DMS79 (cell line): ENCODE measurements at regions not wholly inside any gene's neighbourhood (a gene's known extent, or its start where the extent isn't known, plus 50 kb on each side); places are given as distances from the start of the nearest gene placed in this dataset.
"Not testable (repeated sequence)": the region's sequence is repeated elsewhere in the genome, so short reads cannot be mapped to it uniquely, and the experiment has no call there.

ENCODE experiments used
- DNase-seq: peaks from one replicate; lab custom pipeline; 2025; lab: John Stamatoyannopoulos, UW

GRCh38 chr4:174069848-174070330 is 213.6 kb downstream of the FBXO8 start:
- DNase-seq: no peak

GRCh38 chr4:174066611-174067205 is 216.8 kb downstream of the FBXO8 start:
- DNase-seq: no peak

GRCh38 chr4:174062831-174063230 is 220.6 kb downstream of the FBXO8 start:
- DNase-seq: no peak

- no peak for DNase-seq
These were observed 222.4 kb downstream of the FBXO8 start for GRCh38 chr4:174061026-174061425.

GRCh38 chr4:174058846-174059245 is 224.6 kb downstream of the FBXO8 start:
- no peak for DNase-seq

- no peak for DNase-seq
These were observed 226.5 kb downstream of the FBXO8 start for GRCh38 chr4:174056959-174057358.

- DNase-seq: no peak
These were observed 228.1 kb downstream of the FBXO8 start for GRCh38 chr4:174055344-174055743.

- no peak for DNase-seq
These were observed 229.6 kb downstream of the FBXO8 start for GRCh38 chr4:174053895-174054294.

- DNase-seq: no peak
These were observed 236.1 kb downstream of the FBXO8 start for GRCh38 chr4:174047363-174047762.

GRCh38 chr4:174045829-174046228 is 237.6 kb downstream of the FBXO8 start:
- DNase-seq: not testable (repeated sequence)

- DNase-seq: no peak
These were observed 238.1 kb downstream of the FBXO8 start for GRCh38 chr4:174045381-174045780.

- DNase-seq: no peak
These were observed 241.8 kb downstream of the FBXO8 start for GRCh38 chr4:174041555-174042105.

GRCh38 chr4:174040287-174040686 is 243.2 kb downstream of the FBXO8 start:
- no peak for DNase-seq

- DNase-seq: no peak
These were observed 245.0 kb downstream of the FBXO8 start for GRCh38 chr4:174038481-174038880.

GRCh38 chr4:174037631-174038030 is 245.8 kb downstream of the FBXO8 start:
- no peak for DNase-seq

- no peak for DNase-seq
These were observed 246.4 kb downstream of the FBXO8 start for GRCh38 chr4:174037049-174037448.

- no peak for DNase-seq
These were observed 246.9 kb downstream of the FBXO8 start for GRCh38 chr4:174036576-174036975.

GRCh38 chr4:174036111-174036510 is 247.4 kb downstream of the FBXO8 start:
- DNase-seq: no peak

GRCh38 chr4:174023641-174024040 is 259.8 kb downstream of the FBXO8 start:
- no peak for DNase-seq

GRCh38 chr4:174018236-174018635 is 265.2 kb downstream of the FBXO8 start:
- DNase-seq: no peak

- DNase-seq: no peak
These were observed 267.2 kb downstream of the FBXO8 start for GRCh38 chr4:174016251-174016650.

- DNase-seq: no peak
These were observed 270.6 kb downstream of the FBXO8 start for GRCh38 chr4:174012886-174013259.

- DNase-seq: no peak
These were observed 271.2 kb downstream of the FBXO8 start for GRCh38 chr4:174012135-174012885.
